ENCODE measurements at regions not wholly inside any gene's neighbourhood (a gene's known extent, or its start where the extent isn't known, plus 50 kb on each side); places are given as distances from the start of the nearest gene placed in this dataset.

DNA sequence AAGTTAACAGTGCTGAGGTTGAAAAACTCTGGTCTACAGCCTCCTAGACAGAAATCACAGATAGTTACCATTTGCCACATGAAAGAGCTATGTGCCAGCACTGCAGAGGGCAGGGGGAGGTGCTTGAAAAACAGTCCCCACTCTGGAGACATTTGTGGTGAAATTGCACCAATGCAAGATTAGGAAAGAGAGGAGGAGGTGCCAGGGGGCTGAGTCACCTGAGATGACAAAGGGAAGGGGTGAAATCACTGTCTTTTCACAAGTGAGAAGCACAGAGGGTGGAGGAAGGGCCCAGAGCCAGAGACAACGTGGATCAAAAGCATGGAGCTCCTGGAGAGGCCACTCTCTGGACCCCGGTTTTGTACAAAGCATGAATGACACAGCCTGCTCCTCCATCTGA is 196.3 kb downstream of the BUD13 start:
- TF ChIP-seq HEYL (CRISPR knock-in tag; IDR thresholded peaks at IDR 0.05), result no peak
- TF ChIP-seq EHF (CRISPR knock-in tag; IDR thresholded peaks at IDR 0.05), result no peak
- no peak for TF ChIP-seq BHLHE40 (IDR thresholded peaks at IDR 0.05; ENCODE audit: low read depth, low read length)
- no peak for TF ChIP-seq POLR2A (IDR thresholded peaks at IDR 0.05; ENCODE audit: low read length)
- TF ChIP-seq, protein P1, sequence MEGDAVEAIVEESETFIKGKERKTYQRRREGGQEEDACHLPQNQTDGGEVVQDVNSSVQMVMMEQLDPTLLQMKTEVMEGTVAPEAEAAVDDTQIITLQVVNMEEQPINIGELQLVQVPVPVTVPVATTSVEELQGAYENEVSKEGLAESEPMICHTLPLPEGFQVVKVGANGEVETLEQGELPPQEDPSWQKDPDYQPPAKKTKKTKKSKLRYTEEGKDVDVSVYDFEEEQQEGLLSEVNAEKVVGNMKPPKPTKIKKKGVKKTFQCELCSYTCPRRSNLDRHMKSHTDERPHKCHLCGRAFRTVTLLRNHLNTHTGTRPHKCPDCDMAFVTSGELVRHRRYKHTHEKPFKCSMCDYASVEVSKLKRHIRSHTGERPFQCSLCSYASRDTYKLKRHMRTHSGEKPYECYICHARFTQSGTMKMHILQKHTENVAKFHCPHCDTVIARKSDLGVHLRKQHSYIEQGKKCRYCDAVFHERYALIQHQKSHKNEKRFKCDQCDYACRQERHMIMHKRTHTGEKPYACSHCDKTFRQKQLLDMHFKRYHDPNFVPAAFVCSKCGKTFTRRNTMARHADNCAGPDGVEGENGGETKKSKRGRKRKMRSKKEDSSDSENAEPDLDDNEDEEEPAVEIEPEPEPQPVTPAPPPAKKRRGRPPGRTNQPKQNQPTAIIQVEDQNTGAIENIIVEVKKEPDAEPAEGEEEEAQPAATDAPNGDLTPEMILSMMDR (IDR thresholded peaks at IDR 0.05), result no peak
- TF ChIP-seq MAZ (IDR thresholded peaks at IDR 0.05; ENCODE audit: borderline replicate concordance, low read depth, low read length), result no peak
- TF ChIP-seq ZSCAN20 (CRISPR knock-in tag; IDR thresholded peaks at IDR 0.05), result no peak
- no peak for TF ChIP-seq ZC3H11A (IDR thresholded peaks at IDR 0.05)
- no peak for TF ChIP-seq RAD21 (conservative IDR thresholded peaks at IDR 0.05 in 1 of 2, IDR thresholded peaks at IDR 0.05 in 1 of 2)
- no peak for TF ChIP-seq JUN (IDR thresholded peaks at IDR 0.05)
- no peak for TF ChIP-seq POLR2AphosphoS2 (conservative IDR thresholded peaks at IDR 0.05; ENCODE audit: low read length)
- TF ChIP-seq, protein P2, sequence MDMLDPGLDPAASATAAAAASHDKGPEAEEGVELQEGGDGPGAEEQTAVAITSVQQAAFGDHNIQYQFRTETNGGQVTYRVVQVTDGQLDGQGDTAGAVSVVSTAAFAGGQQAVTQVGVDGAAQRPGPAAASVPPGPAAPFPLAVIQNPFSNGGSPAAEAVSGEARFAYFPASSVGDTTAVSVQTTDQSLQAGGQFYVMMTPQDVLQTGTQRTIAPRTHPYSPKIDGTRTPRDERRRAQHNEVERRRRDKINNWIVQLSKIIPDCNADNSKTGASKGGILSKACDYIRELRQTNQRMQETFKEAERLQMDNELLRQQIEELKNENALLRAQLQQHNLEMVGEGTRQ (IDR thresholded peaks at IDR 0.05), result no peak
- TF ChIP-seq ZFP36 (IDR thresholded peaks at IDR 0.05; ENCODE audit: borderline replicate concordance, partially characterized antibody), result no peak
